GM12878 (cell line): ENCODE measurements at regions not wholly inside any gene's neighbourhood (a gene's known extent, or its start where the extent isn't known, plus 50 kb on each side); places are given as distances from the start of the nearest gene placed in this dataset.

Experiments
- ATAC-seq: fragments of 200-7000 bp; cut with Tn5 transposase; 3 replicates; pipeline ENCODE4 v1.9.1; 2020; ENCODE audit warnings: mild to moderate bottlenecking, moderate library complexity
- BruUV-seq: library from RNA; stranded (reverse); fragments of 400-500 nt; replicated peaks from 2 replicates; lab custom pipeline; 2021; lab: Mats Ljungman, UMichigan
- CTCF ChIA-PET: fragments of 300-600 bp; sonication (Branson Sonifier 250); formaldehyde crosslinking; extraction: SDS; loops from one replicate; lab custom pipeline; 2021; ENCODE audit warnings: inconsistent platforms; lab: Yijun Ruan, JAX
- POLR2A ChIA-PET: fragments of 350-600 bp; formaldehyde crosslinking; extraction: SDS; loops from one replicate; lab custom pipeline; 2021; ENCODE audit warnings: inconsistent platforms; lab: Charles Lee
- RAD21 ChIA-PET: fragments of 300-600 bp; sonication (Branson Sonifier 250); formaldehyde crosslinking; loops from one replicate; lab custom pipeline; 2023; ENCODE audit warnings: antibody characterized with exemption; ENCODE audit not compliant: unreplicated experiment; lab: Charles Lee
- SMC1A ChIA-PET: fragments of 300-600 bp; sonication (Branson Sonifier 250); formaldehyde crosslinking; loops from one replicate; lab custom pipeline; 2023; ENCODE audit not compliant: unreplicated experiment, uncharacterized antibody; lab: Charles Lee
- DNase-seq: peaks from one replicate; pipeline ENCODE4 v3.0.0-alpha.2; 2011; ENCODE audit warnings: low read depth, low spot score
- FAIRE-seq: peaks from 3 replicates; lab custom pipeline; 2011; peaks lifted over from hg19 to GRCh38; lab: Jason Lieb, UNC
- H2AFZ ChIP-seq: 2 replicates; pipeline ENCODE4 v1.6.0; 2011; ENCODE audit warnings: low read depth, low read length, control low read depth; ENCODE audit not compliant: control insufficient read depth
- H3K27ac ChIP-seq: 2 replicates; pipeline ENCODE4 v1.5.1; 2011; ENCODE audit warnings: control low read depth; ENCODE audit not compliant: control insufficient read depth, insufficient read depth
- H3K27me3 ChIP-seq, 2 experiments: replicated peaks in 1 of 2; 2 replicates each; pipeline versions ENCODE4 v1.6.0 to v1.6.1; 2011; ENCODE audit warnings: low read length in 1 of 2; ENCODE audit not compliant: control insufficient read depth in 2 of 2, insufficient read depth in 2 of 2
- H3K36me3 ChIP-seq, 2 experiments: 2 replicates each; pipeline ENCODE4 v1.5.1; 2011; ENCODE audit warnings: low read length in 1 of 2; ENCODE audit not compliant: control insufficient read depth in 2 of 2, insufficient read depth in 2 of 2
- H3K4me1 ChIP-seq: 2 replicates; pipeline ENCODE4 v1.6.1; 2011; ENCODE audit warnings: mild to moderate bottlenecking, low read length, moderate library complexity, mixed read lengths; ENCODE audit not compliant: control insufficient read depth, insufficient read depth
- H3K4me2 ChIP-seq: 2 replicates; pipeline ENCODE4 v1.6.0; 2011; ENCODE audit warnings: control low read depth; ENCODE audit not compliant: control insufficient read depth, insufficient read depth
- H3K4me3 ChIP-seq: fragments of 200-600 bp; sonication (generic); 2 replicates; pipeline ENCODE4 v1.5.1; 2016
- H3K79me2 ChIP-seq: 2 replicates; pipeline ENCODE4 v1.6.0; 2011; ENCODE audit warnings: low read length; ENCODE audit not compliant: control insufficient read depth, insufficient read depth
- H3K9ac ChIP-seq: 2 replicates; pipeline ENCODE4 v1.8.0; 2011; ENCODE audit warnings: low read length, control low read depth, mixed read lengths; ENCODE audit not compliant: control insufficient read depth, insufficient read depth
- H3K9me3 ChIP-seq: replicated peaks from 3 replicates; pipeline ENCODE4 v1.5.1; 2011; ENCODE audit warnings: mild to moderate bottlenecking, low read length; ENCODE audit not compliant: control insufficient read depth, insufficient read depth
- H4K20me1 ChIP-seq: 2 replicates; pipeline ENCODE4 v1.6.0; 2011; ENCODE audit not compliant: control insufficient read depth, insufficient read depth
- DPF2 ChIP-seq: fragments of 450-650 bp; IDR thresholded peaks from 2 replicates; pipeline ENCODE4 v1.6.1; 2017; ENCODE audit warnings: mild to moderate bottlenecking
- EGR1 ChIP-seq, 2 experiments: IDR thresholded peaks; 1 replicate in 1 of 2; 2 replicates in 1 of 2; pipeline ENCODE4 v1.6.1; 2011 to 2012; ENCODE audit warnings: low read depth in 2 of 2, low read length in 2 of 2, borderline replicate concordance in 1 of 2, mild to moderate bottlenecking in 1 of 2, moderate library complexity in 1 of 2
- NFXL1 ChIP-seq: fragments of 450-650 bp; IDR thresholded peaks from 2 replicates; pipeline ENCODE4 v1.6.1; 2017; ENCODE audit warnings: antibody characterized with exemption, mild to moderate bottlenecking, borderline replicate concordance
- NRF1 ChIP-seq: conservative IDR thresholded peaks from 2 replicates; pipeline ENCODE4 v1.6.1; 2011; ENCODE audit warnings: mild to moderate bottlenecking, low read depth, low read length, improper control_type of control experiment
- ZBTB40 ChIP-seq: fragments of 450-650 bp; IDR thresholded peaks from 2 replicates; pipeline ENCODE4 v1.6.1; 2016; ENCODE audit warnings: mild to moderate bottlenecking, moderate library complexity, borderline replicate concordance
- ZNF217 ChIP-seq: fragments of 450-650 bp; IDR thresholded peaks from 2 replicates; pipeline ENCODE4 v1.6.1; 2017; ENCODE audit warnings: antibody characterized with exemption, mild to moderate bottlenecking
- ZZZ3 ChIP-seq: IDR thresholded peaks from 2 replicates; pipeline ENCODE4 v1.6.1; 2011; ENCODE audit warnings: low read depth; ENCODE audit not compliant: control insufficient read depth, insufficient read length
- WGBS: methylation state at CpG from one replicate; pipeline ENCODE4 v1.1.6; 2016; ENCODE audit warnings: low lambda C conversion rate; ENCODE audit not compliant: insufficient replicate concordance, insufficient coverage; ENCODE audit errors: missing lambda C conversion rate; 5-methylcytosine and 5-hydroxymethylcytosine counted together
- in situ Hi-C: fragments of 300-500 bp; cut with MboI; formaldehyde crosslinking; loops from 9 replicates; pipeline ENCODE4 v1.14.3; 2018; ENCODE audit warnings: mixed read lengths
- intact Hi-C: fragments of 100-400 bp; cut with micrococcal nuclease; formaldehyde crosslinking; loops from one replicate; pipeline ENCODE4 v1.14.2; 2022; ENCODE audit not compliant: unreplicated experiment

GRCh38 chr15:85986116-85986515, 93.6 kb upstream of the AGBL1 start:
- DNase-seq: no peak
- no TSS peak for BruUV-seq
- in situ Hi-C loops: no loop called here
- no peak overlapping the region for H3K27ac ChIP-seq
- TF ChIP-seq EGR1 (IDR thresholded peaks at IDR 0.05; ENCODE audit: borderline replicate concordance in 1 of 2, low read depth in 2 of 2, low read length in 2 of 2) (no peak), NRF1 (no peak), NFXL1 (no peak), ZNF217 (no peak), ZBTB40 (no peak), DPF2 (no peak), ZZZ3 (no peak)
- no peaks in the 10 kb centered on the region for H3K9me3 ChIP-seq
- no peak overlapping the region for H3K4me2 ChIP-seq
- FAIRE-seq: no peak
- H3K9ac ChIP-seq: no peak overlapping the region
- peaks cover 0 to 1% of the 10 kb centered on the region in 2 experiments; a peak in 1 of 4 replicates for H3K27me3 ChIP-seq
- POLR2A ChIA-PET: no interaction called here
- H4K20me1 ChIP-seq: no peaks in the 10 kb centered on the region
- CTCF ChIA-PET: no interaction called here
- SMC1A ChIA-PET: no interaction called here
- 12% methylated on average over 4 of the region's 4 CpGs for WGBS
- RAD21 ChIA-PET: no interaction called here
- H3K36me3 ChIP-seq: no peaks in the 10 kb centered on the region
- no peaks in the 10 kb centered on the region for H3K4me1 ChIP-seq
- no peak for ATAC-seq
- no peak overlapping the region for H2AFZ ChIP-seq
- H3K79me2 ChIP-seq: no peaks in the 10 kb centered on the region
- H3K4me3 ChIP-seq: no peak overlapping the region
- intact Hi-C loops: no loop called here
